Inferior parietal cortex (tissue), 1 donor: ENCODE measurements at regions not wholly inside any gene's neighbourhood (a gene's known extent, or its start where the extent isn't known, plus 50 kb on each side); places are given as distances from the start of the nearest gene placed in this dataset.

Source experiments
- DNase-seq: peaks from one replicate; pipeline ENCODE4 v3.0.0-alpha.2; 2016; ENCODE audit errors: extremely low spot score

DNA sequence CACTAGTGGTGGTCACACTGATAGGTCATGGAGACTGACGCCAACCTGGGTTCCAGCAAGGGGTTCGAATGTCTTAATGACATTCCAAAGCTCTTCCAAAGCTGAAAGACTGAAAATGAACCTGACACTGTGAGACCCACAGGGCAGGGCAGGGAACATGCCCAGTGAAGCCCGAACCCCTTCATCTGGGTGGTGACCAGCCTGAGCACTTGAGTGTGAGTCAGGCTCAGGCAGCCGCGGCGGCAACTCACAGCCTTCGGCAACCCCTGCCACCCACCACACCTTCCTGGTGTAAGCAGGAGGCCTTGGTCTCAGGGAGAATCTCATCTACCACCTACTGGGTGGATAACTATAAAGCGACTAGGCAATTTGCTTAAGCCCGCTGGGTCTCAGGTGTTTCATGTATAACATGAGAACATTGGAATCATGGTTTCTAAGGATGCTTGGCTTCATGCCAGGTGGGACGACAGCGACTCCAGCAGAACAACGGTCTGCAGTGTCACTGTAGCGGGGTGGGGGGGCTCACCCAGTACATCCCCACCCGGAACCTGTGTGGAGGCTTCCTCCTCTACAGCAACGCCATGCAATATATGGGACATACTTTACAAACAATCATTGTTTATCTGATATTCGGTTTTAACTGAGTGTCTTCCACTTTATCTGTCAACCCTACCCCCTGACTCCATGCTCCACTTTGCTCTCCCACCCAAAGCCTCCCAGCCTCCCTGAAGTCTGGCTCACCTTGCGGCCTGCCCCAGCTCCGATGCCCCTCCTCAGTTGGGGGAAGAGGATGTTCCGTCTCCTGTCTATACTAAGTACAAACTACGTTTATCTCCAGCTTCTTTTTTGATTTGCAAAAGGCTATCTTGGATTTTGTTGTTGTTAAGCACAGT lies 125.0 kb upstream of the MEF2A start:
- no peak for DNase-seq

DNA sequence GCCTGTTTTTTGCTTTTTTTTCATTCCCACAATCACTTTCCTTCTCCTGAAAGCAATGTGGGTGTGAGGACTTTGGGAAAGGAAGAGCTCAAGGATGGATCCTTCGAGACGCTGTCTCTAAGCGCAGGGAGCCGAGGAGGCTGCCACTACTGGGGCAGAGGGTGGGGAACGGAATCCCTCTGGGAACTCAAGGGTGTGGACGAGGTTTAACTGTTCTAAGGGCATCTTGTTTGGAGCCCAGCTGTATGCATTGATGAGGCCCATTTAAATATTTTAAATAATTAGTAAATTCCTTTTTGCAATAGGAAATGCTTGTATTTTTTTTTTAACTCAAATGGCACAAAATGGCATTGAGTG lies 124.4 kb upstream of the MEF2A start:
- DNase-seq: no peak

DNA sequence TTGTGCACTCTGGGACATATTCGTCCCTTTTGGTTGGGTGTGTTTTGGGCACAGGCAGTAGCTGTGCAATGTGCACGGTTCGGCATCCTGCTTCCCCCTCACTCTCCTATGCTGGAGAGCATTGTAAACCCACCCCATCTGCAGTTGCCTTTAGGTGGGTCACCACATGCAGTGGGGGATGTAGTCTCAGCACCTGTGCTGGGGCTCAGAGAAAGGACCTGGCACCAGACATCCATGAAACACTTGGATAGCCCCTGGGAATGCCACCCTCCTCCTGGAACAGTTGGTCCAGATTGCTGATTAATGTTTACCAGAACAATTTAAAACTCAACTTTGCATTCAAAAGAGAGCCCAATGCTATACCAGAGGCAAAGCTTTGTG lies 123.9 kb upstream of the MEF2A start:
- no peak for DNase-seq

DNA sequence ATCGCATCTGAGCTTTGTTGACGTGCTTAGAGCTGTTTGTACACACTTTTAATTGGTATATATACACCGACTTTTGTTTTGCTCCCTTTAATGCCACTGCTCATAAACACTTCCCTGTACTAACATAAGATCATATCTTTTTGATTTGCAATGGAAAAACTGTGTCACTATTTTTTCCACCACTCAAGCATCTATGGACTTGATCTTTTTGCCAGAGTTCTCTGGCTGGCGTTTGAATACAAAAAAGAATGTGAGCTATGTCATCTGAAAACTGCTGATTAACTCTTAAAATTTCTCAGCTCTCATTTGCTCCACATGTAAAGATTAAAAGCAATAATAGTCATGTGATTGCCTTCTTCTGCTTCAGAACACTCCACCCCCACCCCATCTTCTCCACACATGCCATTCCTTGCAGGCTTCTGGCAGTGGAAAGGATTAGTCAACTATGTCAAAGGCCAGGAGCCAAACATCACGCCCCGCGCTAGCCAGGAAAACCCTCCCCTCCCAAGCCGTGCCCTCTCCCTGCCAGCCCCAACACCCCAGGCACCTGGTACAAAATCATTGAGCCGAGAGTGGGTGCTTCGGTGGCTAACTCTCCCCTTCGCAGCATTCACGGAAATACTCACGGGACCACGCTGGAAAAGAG lies 123.4 kb upstream of the MEF2A start:
- no peak for DNase-seq

DNA sequence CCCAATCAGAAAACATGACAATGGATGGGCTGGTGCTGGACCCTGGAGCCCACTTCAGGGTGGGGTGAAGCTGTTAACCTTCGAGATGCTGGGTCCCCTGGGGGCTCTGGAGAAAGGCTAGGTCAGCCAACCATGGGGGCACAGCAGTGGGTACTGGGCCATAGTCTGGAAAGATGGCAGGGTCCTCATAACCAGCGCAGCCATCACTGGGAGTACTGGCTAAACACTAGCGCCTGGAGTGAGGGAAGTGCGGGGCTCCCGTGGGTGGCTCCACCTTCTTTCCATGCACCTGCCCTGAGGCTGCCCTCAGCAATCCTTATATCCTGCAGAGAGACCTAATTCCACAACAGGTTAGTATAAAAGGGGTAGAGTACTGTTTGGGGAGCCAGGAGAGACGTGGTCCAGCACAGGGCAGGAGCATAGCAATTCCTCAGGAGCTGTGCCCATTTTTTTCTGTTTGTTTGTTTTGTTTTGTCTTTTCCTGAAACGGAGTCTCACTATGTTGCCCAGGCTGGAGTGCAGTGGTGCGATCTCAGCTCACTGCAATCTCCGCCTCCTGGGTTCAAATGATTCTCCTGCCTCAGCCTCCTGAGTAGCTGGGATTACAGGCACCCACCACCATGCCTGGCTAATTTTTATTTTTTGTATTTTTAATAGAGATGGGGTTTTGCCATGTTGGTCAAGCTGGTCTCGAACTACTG lies 122.6 kb upstream of the MEF2A start:
- no peak for DNase-seq

DNA sequence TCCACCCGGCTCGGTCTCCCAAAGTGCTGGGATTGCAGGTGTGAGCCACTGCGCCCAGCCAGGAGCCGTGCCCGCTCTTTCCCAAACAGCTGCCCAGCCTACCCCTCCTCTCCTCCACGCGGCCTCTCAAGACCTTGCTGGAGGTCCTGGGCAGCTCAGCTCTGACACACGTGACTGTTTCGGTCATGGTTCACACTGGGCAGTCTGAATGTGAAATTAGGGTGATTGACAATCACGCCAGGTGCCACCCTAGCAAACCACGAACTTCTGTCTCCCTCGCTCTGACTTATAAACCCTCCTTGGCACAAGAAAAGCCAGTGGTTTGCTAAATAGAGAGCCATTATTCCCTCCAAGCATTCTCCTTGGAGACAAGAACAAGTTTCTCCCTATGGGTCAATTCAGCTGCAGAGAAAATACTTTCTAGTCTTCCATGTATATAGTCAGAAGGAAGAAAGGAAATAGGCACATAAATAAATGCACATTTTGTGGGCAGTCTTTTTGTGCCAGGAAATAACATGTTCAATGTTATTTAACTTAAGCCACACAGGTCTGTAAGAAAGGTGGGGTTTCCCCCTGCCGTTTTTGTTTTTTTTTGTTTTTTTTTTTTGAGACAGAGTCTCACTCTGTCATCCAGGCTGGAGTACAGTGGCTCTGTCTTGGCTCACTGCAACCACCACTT lies 121.9 kb upstream of the MEF2A start:
- no peak for DNase-seq

DNA sequence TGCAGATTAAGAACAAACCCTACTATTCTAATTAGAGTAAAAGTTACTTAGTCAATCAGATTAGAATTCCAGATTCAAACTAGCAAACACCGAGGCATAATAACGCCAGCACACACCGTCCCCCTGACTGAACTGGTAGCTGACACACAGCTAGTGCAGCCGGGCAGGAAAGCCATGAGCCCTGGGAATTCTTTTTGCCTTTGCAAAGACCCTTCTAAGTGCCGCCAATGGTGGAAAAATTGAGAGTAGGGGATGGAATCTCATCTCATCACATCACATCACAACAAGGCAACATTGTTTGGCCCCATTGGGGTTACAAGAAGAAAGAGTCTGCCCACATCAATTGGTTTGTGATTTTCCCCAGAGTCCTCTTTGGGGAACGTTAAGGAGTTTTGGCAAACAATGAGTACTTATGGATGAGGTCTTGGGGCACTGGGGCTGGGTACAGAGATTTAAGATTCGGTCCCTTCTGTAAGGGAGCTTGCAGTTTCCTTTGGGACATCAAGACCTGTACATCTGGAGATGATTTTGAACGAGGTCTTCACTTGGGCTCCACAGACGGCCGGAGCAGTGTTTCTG lies 120.4 kb upstream of the MEF2A start:
- no peak for DNase-seq

DNA sequence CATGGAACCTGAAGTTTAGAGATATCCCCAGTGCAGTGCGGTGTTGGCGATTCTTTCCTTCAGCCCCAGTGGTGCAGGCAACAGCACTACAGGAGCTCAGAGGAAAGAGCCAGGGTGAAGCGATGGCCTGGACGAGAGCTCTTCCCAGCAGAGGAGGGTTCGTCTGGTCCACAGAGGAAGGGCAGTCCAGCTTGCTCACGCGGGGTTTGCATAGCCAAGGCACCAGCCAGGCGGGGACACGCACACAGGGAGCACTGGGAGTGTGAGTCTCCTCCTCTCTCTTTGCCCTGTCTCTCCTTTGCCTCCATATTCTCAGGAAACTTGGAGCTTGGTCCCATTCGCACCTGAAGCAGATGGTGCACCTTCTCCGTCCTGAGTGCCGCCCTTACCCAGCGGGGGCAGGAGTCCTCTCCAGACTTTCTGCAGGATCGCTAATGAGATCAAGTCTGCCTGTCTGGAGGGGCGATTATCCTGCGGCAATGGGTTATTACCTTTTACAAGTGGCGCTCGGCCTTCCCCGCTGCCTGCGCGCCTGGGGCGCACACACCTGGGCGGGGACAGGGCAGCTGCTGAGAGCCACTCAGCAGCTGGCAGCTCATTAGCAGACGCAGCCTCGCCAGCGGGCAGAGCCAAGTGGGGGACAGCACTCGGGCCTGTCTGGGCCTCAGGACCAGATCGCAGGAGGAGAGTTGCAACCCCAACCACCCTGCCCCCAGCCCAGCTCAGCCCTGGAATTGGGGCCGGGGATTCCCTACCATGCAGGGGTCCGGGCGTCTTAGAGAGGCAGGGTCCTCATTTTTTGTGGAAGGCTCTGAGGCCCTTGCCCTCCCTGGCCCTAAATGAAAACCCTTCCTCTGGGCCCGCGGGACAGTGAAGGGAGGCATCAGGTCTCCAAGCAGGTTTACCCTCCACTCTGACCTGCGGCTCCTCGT lies 119.0 kb upstream of the MEF2A start:
- no peak for DNase-seq

DNA sequence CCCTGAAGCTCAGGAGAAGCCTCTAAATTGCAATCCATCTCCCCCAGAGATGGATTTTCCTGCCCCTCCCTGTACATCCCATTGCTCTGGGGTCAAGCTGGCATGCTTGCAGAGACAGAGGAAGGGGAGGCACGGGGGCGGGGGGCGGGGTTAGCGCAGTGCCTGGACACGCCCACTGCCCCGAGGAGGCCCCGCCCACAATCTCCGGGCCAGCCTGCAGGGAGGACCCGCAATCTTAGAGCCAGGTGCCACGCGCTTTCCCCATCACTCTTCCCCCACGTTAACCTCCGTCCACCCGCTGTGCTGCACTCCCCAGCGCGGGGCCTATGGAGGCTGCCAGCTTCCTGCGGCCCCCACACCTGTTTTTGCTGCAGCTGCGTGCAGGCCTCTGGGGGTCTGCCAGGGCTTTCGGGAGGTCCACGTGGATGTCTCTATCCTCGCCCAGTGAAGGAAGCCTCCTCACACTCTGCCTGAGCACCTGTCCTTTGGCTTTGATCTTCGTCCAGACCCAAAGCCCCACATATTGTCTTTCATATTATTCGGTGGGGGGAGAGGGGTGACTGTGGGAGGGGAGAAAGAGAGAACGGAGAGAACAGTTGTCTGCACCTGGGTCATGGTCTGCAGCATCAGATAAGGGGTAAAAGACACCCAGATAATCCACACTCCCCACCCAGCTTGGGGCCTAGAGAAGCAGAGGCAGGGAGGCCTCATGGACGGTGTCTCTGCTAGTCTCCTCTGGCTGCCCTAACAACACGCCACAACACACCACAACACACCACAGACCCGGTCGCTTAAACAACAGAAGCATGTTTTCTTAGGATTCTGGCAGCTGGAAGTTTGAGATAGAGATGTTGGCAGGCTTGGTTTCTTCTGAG lies 118.0 kb upstream of the MEF2A start:
- no peak for DNase-seq

DNA sequence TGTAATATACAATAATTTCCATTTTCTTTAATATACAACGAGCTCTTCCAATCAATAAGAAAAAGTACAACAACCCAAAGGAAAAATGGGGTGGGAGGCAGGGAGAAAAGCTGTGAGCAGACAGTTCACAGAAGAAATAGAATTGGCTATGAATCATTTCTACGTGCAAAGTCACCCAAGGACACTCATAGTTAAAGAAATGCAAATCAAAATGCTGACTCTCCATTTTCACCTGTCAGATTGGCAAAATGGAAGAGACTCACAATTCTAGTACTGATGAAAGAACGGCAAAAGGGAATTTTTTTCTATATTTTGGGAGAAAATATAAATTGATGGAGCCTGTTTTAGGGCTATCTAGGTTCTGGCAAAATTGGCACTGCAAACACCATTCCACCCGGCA lies 116.3 kb upstream of the MEF2A start:
- DNase-seq: no peak

DNA sequence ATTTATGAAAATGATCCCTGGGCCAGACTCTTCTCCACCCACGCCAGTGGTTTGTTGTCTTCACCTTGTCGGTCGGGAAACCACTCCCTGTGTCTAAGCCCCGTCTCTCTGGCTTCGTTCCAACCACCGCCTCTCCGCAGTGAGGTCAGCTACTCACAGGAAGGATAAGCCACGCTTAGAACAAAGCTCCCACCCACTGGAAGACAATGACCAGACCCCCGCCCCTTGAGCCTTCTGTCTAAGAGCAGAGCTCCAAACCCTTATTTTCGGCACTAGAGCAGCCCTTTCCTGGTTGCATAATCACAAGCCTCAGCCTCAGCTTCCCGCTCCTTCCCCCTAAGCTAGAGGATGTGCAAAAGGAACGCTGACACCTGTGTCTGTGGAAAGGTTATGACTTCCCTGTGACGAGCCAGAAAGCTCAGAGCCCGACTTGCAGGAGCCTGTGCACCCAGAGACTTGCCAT lies 114.9 kb upstream of the MEF2A start:
- no peak for DNase-seq

DNA sequence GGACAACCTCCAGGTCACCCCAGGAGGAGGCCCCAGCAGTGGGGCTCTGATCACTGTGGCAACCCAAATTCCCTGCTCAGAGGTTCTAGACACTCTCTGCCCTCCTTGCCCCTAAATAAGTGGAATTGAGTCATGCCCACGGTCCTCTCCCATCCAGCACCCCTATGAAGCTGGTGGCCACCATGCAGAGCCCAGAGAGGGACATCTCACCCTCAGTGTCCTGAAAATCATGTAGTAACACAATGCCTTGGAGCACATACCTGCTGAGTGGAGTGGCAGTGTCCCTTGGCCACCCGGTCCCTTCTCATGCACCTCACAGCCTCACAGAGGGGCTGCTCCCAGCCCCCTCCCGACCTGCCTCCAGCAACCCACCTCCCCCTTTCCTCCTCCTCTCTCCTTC lies 114.3 kb upstream of the MEF2A start:
- DNase-seq: no peak

DNA sequence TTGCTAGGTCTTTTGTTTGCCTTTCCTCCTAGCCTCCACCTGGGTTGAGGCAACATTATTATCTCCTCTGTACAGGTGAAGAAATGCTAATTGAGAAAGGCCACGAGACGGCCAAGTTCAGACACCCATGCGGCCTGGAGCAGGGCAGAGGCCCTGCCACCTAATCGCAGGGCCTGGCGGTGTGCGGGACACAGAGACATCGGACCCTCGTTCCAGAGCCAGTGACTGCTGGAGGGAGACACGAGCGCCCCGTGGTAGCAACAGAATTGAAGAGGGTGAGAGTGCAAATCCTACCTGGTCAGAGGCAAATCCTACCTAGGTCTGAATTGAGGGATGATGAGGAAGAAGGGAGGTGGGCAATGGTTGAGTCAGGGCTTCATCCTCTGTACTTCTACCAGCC lies 113.8 kb upstream of the MEF2A start:
- DNase-seq: no peak

DNA sequence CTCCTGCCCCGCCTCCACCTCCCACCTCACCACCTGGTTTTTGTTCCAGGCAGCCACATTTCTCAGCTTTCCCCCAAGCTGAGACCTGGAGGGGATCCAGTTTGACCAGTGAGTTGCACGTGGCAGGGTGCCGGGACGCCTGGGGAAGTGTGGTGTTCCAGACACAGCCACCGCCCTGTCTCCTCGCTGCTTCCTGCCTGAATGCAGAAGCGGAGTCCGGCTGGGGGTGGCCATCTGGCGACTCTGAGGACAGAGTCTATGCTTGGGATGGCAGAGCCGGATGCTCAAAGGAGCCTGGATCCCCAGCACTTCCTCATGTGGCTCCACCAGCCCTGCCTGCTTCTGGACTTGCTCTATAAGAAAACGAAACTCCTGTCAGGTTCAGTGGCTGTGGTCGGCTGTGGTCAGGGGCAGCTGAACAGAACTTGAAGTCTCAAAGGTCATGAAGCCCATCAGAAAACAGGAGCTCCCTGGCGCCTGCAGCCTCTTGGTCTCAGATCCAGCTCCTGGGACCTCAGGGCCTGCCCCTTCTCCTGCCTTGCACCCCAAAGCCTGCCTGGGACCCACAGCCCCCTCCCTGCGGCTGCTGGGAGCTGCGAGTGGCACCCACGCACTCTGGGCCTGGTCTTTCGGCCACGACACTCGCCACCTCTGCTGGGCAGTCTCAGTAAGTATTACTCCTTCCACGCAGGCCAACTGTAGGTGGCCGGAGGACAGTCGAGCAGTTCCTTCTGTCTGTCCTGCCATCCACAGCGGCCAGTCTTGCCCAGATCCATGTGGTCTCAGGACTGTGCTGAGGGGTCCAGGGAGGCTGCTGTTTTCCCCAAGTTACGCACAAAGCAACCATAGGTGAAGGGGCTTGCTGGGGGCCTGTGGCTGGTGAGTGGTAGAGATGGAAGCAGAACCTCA lies 112.8 kb upstream of the MEF2A start:
- no peak for DNase-seq

DNA sequence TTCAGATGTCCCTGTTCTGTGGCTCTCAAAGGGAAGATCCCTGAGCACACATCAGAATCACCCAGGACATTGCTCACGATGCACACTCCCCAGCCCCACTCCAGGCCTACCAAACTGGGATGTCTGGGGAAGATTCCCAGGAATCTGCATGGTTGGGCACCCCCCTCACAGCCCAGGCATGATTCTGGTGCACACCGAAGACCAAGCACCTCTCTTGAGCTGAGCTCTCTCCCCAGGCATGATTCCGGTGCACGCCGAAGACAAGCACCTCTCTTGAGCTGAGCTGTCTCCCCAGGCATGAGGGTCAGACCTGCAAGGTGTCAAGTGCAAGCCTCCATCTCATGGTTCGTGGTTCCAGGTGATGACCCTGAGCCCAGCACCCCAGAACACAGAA lies 112.2 kb upstream of the MEF2A start:
- DNase-seq: no peak

DNA sequence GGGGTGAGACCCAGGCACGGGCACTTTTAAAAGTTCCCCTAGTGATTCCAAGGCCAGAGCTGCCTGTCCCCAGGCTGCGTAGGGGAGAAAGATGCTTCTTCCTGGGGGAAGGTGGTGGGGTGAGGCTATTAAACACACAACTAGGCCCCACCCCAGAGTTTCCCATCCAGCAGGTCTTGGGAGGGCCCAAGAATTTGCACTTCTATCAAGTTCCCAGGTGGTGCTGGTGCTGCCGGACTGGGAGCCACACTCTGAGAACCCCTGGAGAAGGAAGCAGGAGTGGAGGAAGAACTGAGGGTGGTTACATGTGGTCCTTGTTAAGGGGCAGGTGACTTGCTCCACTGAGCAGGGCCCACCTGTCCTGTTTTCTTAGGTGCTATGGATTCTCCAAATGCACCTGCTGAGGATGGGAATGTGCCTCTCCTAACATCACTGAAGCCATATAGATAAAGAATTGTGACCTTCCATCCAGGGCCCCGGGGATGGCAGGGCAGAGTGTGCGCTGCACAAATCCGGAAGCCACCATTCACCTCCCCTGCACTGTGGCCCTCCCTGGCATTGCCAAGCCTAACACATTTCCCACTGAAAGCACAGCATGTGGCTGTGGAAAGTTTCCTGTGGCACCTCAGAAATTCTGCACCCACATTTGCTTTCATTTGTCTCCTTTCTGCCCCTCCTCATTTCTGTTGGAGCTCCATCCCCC lies 111.5 kb upstream of the MEF2A start:
- DNase-seq: no peak

DNA sequence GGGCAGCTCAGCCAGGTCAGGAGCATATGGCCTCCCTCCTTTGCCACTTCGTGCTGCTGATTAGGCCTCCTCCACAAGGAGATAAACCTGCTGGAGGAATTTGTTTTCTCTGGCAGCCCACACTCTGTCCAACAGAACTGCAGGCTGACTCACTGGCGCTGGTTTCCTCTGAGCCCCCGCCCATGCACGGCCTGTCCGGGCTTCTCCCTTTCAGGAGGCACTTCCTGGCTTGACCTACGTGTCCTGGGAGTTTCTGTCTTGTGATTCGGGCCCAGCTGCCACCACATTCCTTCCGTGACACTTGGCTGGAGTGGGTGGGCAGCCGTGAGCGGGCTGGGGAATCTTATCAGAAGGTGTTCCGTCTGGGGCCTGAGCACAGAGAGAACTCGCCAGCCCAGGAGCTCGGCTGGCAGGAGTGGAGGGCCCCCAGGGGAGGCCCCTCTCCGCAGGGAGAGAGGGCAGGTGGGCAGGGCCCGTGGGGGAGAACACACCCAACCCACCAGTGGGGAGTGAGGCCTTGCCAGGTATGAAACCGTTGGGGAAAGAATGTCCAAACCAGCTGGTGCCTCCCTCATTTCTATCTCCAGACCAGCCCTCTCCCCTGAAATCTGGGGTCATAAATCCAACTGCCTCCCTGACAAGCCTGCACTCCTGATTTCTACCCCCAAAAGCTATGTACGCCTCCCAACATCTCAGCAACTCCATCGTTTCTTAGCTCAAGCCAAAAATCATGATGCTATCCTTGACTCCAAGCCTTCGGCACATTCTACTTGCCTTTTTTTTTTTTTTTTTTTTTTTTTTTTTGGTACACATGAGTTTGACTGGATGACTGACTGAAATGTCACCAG lies 110.6 kb upstream of the MEF2A start:
- peak; percentile 45 for DNase-seq
